GM21825 (cell line): ENCODE measurements at regions not wholly inside any gene's neighbourhood (a gene's known extent, or its start where the extent isn't known, plus 50 kb on each side); places are given as distances from the start of the nearest gene placed in this dataset.
"Not testable (repeated sequence)": the region's sequence is repeated elsewhere in the genome, so short reads cannot be mapped to it uniquely, and the experiment has no call there.

Experiments
- ATAC-seq: cut with Tn5 transposase; IDR thresholded peaks from one replicate; pipeline ENCODE4 v1.9.1; 2021; ENCODE audit warnings: mild to moderate bottlenecking, moderate library complexity; ENCODE audit not compliant: unreplicated experiment

DNA sequence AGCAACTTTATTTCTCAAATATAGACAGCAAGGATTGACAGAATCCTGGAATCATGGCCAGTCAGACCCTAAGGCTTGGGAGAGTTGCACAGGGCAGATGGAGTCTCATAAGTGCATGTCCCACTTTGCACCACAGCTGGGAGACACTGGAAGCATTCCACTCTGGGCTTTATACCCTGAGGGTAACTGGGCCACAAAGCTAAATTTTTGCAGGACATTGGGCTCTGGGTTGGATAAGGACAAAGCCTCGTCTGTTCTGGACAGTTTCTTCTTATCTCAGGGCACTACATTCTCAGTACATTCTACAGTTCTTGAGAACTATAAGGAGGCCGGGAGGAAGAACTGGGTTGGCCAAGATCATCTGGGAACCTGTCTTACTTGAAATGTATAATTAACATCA, 158.3 kb upstream of the IGFBP3 start:
- ATAC-seq: no peak

DNA sequence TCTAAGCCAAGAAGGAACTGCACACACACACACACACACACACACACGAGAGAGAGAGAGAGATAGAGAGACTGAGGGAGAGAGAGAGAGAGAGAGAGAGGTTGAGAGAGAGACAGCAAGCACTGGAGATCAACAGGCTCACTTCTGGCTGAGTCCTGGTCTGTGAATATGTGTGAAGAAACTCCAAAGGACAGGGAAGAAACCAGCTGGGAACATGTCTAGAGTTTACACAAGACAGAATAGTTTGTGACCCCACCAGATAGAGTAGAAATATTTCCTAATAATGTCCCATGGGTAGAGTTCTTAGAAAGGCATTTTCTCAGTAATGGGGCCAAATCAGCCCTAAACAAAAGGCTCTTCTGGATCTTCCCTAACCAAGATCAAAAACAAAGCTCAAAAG, 155.5 kb upstream of the IGFBP3 start:
- no peak for ATAC-seq

DNA sequence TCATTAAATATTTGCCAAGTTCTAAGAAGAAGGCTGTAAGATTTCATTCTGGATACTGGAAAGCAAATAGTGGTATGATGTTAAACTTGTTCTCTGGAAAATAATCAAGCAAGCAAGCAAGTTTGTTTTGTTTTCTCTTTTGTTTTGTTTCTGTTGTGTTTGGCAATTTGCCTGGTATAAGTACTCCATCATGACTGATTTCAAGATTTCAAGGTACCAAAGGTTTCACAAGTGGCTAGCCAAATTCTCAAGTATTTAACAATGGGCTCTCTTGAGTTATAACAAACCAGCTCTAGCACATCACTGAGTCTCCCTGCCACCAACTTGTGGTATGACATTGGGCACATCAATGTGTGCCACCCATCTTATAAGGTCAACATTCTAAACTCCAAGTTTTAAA, 151.7 kb upstream of the IGFBP3 start:
- ATAC-seq: no peak

DNA sequence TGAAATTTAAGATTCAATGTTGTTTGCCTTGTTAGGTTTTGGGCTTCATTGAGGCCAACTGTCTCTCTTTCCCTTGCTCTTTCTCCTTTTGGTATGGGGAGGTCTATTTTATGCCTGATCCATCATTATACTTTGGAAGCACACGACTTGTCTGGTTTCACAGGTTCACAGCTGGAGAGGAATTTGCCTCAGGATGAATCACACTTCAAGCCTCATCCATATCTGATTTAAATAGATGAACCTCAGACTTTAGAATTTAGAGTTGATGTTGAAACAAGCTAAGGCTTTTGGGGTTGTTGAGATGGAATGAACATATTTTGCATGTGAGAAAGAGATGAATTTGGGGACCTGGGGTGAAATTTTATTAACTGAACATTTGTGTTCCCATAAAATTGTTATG, 150.5 kb upstream of the IGFBP3 start:
- ATAC-seq: no peak

GRCh38 chr7:46071076-46071475, 150.0 kb upstream of the IGFBP3 start:
- no peak for ATAC-seq

DNA sequence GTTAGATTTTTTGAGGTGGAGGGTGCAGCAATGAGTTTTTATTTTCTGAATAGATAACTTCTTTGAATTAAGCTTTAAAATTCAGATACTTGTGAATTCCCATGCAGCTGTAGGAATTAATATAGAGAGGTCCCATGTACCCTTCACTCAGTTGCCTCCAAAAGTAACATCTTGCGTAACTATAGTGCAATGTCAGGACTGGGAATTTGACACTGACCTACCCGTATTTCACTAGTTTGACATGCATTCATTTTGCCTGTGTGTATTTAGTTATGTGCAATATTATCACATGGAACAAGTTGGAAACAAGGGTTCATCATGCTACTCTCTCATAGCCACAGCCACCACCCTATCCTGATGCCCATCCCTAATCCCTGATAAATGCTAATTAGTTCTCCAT, 147.1 kb upstream of the IGFBP3 start:
- no peak for ATAC-seq

DNA sequence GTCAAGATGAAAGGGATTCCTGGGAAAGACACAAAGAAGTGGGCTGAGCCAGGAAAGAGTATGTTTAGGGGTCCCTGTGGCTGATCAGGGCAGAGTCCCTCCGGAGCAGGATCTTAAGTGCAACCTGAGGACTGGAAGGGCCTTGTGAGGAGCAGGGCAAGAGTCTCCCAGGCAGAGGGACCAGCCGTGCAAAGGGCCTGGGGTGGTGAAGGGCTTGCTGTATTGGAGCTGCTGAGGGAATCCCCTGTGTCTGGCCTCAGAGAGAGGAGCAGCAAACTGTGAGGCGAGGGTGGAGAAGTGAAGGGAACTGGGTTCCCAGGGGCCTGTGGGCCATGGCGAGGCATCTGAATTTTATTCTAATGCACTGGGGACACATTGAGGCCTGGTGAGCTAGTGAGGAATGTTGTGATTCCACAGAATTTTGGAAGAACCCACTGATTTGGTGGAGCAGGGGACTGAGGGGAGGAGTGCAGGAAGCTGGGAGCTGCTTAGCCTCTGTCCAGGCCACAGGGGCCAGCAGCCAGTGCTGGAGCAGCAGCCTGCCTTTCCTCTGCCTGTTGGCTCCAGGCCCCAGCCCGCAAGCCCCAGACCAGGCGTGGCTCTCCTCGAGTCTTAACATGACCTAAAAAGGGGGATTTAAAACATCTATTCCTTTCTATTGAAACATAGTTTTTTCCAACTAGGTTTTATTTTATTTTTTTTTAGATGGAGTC, 138.4 kb upstream of the IGFBP3 start:
- no peak for ATAC-seq

DNA sequence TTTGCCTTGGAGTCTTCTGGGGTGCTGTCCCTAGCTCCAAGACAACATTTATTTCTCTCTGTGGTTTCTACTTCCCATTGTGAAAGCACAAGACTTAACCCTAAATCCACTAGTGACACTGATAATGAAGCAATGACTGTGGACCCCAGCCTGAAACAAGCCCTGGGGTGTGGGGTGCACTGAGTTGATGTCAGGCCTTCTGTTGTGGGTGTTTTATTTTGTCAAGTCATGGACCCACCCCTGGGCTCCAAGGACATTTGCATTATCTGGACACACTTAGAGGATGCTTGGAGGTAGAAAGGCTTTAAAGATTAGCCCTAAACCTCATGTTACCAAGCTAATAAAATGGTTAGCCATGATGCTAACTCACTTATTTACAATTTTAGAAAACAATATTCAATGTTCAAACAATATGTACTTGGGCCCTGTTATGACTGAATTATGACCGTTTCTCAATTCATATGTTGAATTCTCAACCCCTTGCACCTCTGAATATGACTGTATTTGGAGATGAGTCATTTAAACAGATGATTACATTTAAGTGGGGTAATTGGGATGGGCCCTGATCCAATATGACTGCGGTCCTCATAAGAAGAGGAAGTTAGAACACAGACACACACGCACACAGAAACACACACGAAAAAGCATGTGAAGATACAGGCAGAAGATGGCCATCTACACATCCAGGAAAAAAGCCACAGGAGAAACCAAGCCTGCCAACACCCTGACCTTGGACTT, 137.2 kb upstream of the IGFBP3 start:
- no peak for ATAC-seq

- ATAC-seq: no peak
These were observed 133.8 kb upstream of the IGFBP3 start for GRCh38 chr7:46054915-46055314.

DNA sequence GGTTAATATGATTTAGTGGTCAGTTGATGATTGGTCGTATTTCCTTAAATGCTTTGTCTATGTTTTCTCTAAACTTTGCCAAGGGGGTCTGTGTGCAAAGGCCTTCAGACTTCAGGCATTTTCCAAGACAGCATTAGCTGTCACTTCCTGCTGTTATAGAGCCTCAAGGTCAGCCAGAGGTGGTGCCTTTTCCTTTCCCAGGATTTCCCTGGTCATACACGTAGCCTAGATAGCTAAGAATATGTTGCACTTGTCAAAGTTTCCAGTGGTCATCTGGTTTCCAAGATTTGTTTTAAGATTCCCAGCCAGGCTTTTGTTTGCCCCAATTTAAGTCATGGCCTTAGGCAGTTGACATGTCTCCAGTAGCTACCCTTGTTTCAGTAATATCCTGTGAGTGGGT, 133.2 kb upstream of the IGFBP3 start:
- ATAC-seq: no peak

GRCh38 chr7:46047581-46047980, 126.5 kb upstream of the IGFBP3 start:
- no peak for ATAC-seq

- not testable (repeated sequence) for ATAC-seq
These were observed 122.3 kb upstream of the IGFBP3 start for GRCh38 chr7:46043338-46043737.

GRCh38 chr7:46039813-46040212, 118.7 kb upstream of the IGFBP3 start:
- not testable (repeated sequence) for ATAC-seq

DNA sequence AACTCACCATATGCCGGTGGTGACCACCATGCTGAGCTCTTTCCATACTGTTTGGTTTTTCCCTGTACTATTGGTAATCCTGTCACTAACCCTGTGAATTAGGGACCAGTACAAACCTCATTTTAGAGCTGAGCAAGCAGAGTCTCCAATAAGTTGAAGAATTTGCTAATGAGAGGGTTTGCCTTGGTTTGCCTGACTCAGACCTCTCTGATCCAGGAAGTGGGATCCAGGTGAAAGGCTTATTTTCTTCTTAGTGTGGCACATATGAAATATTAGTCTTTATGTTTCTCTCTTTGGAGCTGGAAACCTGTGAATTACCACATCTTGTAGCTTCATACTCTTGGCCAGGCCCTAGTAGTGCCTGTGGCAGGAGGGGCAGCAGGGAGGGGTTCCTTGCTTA, 114.1 kb upstream of the IGFBP3 start:
- no peak for ATAC-seq

- no peak for ATAC-seq
These were observed 113.1 kb upstream of the IGFBP3 start for GRCh38 chr7:46034056-46034768.

- no peak for ATAC-seq
These were observed 112.5 kb upstream of the IGFBP3 start for GRCh38 chr7:46033592-46033991.

GRCh38 chr7:46032942-46033341, 111.9 kb upstream of the IGFBP3 start:
- ATAC-seq: no peak

GRCh38 chr7:46032353-46032752, 111.3 kb upstream of the IGFBP3 start:
- no peak for ATAC-seq

- no peak for ATAC-seq
These were observed 108.1 kb upstream of the IGFBP3 start for GRCh38 chr7:46029111-46029704.

GRCh38 chr7:46028246-46028645, 107.2 kb upstream of the IGFBP3 start:
- ATAC-seq: no peak

GRCh38 chr7:46026741-46027140, 105.7 kb upstream of the IGFBP3 start:
- no peak for ATAC-seq
